ENCODE measurements at regions not wholly inside any gene's neighbourhood (a gene's known extent, or its start where the extent isn't known, plus 50 kb on each side); places are given as distances from the start of the nearest gene placed in this dataset.
A peak's percentile ranks its signal among the peaks of the same experiment; 100 is the strongest.

DNA sequence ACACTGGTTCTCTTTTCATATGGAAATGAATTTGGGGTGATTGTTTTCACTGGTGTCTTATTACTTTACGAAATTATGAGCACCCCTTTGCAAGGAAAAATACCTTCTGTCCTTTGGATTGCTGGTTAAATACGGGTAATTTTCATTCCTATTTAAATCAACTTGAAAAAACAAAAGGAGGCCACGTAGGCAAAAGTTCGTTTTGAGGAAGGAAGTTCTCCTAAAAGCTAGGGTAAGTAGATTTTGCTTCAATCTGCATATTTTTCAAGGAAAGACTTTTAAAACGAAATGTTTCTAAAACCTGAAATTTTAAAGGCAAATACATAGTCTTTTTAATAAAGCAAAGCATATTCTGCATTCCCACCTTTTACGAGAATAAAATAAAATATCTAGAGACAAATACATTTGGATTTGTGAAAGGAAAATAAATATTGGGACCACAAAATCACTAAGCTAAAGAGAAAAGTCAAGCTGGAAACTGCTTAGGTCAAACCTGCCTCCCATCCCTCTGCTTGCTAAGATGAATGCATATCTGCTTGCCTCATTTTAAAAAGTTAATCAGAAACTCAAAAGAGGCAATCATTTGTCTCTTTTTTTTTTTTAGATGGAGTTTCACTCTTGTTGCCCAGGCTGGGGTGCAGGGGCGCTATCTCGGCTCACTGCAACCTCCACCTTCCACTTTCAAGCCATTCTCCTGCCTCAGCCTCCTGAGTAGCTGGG is 70.9 kb upstream of the ETS2 start:
- DNase-seq (ENCODE audit: low read depth in 4 of 4, low spot score in 2 of 4), result no peak

DNA sequence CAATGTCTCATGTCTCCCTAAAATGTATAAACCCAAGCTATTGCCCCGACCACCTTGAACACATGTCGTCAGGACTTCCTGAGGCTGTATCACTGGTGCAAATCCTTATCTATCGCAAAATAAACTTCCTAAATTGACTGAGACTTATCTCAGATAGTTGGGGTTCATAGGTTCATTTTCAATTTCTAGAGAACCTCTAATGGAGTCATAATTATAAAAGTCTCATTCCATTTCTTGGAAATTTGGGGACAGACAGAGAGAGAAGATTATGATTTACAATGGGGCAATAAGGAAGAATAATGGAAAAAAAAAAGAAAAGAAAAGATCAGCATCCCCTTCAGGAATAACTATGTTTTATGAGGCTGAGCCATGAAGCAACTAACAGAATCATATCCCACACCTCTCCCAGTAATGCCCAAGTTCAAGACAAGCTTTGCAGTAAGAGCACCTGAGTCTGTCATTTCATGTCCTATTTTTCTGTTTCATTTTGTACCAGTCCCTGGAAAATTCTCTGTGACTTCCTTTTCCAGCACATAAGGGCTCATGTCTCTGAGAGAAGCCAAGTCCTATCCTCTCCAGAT is 70.0 kb upstream of the ETS2 start:
- DNase-seq (ENCODE audit: low read depth in 4 of 4, low spot score in 2 of 4), result no peak

DNA sequence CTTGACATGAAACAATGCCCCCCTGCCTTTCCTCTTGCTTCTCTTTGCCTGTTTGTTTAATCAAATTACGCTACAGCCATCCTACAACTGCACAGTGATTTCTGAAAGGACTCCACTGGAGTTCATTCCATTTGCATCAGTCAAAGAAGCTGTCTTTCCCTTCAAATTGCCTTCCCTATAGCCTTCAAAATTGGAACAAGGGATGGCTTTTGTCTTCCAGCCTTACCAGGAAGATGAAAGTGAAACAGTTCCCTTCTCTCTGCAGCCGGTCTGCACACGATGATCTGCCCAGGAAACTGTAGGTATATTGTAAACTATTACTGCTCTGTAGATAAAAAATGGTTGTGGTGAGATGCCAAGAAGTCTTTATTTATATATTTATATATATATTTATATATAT is 65.6 kb upstream of the ETS2 start:
- DNase-seq (ENCODE audit: low read depth in 4 of 4, low spot score in 2 of 4), result no peak

DNA sequence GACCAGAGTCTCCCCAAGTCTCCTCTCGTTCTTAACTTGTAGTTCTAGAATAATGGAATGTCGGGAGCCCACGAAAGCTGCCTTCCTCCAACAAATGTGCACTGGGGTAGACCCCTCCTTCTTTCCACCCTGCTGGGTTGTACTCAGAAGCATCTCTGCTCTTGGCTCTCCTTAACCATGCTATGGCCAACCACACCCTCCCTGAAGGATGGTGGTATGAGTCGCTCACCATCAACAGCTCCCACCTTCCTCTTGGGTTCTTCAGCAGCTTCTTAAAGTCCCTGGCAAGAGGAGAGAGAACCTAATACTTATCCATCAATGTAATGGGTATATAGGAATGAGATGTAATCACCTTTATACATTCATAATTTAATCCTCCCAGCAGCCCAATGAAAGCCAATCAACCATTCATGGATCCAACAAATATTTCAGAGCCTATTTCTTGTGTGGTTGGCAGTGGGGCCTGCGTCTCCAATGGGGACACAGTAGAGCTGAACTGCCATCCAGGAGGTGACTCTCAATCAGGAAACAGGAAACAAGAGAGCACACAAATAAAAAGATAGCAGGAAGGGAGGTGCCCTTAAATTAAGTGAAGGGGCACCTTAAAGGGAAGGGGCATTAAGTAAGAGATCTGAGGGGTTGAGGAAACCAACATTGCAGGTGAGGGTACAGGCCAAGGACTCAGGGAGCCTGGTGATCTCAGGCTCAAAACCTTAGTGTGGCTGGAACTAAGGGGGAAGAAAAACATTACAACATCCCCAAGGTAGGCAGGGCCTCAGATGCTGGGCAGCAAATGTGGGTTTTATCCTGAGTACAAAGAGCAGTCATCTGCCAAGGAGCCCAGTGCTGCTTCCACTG is 64.4 kb upstream of the ETS2 start:
- DNase-seq (ENCODE audit: low read depth in 4 of 4, low spot score in 2 of 4), result no peak

DNA sequence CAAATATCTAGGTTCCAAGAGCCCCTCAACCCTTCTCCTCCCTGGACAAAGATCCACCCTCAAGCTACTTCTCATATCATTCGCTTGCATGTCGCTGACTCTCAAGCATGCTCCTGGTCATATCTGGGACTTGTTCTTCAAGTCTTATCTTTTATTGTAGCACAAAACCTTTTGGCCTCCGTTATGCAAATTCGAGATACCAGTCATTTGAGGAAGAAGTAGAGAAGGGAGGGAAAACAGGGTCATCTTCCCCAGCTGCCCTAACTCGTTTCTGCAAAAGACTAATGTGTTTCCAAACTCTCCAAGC is 63.8 kb upstream of the ETS2 start:
- no peak for DNase-seq (ENCODE audit: low read depth in 4 of 4, low spot score in 2 of 4)

DNA sequence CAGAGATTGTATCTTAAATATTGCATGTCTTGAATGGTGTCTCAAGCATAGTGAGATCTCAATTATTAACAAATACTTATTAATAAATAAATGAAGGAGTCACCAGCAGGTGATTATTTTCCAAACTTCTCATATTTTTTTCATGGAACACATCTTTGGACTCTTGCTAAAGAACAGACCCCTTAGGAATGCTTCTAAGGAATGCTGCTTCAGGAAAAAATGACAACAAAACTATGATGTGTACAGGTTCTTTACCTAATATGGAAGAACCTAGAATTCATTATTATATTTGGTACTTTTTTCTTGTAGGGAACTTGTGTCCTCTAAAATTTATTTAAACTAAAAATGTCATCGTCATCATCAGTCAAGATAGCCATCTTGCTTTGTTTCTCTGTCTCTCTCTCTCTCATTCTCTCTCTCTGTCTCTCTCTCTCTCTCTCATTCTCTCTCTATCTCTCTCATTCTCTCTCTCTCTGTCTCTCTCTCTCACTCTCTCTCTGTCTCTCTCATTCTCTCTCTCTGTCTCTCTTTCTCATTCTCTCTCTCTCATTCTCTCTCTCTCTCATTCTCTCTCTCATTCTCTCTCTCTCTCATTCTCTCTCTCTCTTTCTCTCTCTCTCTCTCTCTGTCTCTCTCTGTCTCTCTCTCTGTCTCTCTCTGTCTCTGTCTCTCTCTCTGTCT is 63.0 kb upstream of the ETS2 start:
- no peak for DNase-seq (ENCODE audit: low read depth in 4 of 4, low spot score in 2 of 4)

DNA sequence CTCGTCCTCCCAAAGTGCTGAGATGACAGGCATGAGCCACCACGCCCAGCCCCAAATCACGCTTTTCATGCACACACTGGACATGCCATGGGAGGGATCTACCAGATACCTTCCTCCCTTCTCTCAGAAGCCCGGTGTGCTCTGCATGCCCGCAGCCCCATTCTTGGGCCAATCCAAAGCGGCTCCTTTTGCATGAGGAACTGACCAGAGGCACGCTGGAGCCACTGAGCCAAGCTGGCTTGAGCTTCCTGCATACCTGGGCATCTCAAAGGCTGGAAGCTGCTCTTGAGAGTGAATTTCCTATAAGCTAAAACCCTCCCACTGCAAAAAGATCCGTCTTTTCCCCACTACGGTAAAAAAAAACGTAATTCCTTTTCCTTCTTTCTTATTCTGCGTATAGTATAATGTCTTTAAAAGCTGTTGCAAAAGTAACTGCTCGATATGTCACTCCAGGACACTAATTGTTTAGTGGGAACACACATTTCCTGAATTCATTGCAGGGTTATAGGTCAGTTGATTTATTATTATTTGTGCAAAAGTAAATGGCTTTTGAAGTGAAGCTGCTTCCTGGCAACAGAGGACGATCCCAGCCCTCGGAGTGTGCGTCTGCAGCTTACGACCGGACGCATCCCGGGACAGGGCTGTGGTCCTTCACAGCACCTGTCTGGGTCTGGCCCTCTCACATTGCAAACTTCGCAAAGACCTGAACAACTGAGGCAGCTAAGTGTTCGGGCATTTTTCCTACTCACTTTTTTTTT is 61.8 kb upstream of the ETS2 start:
- peak in 1 of 4 donors; percentile 19 for DNase-seq (ENCODE audit: low read depth in 4 of 4, low spot score in 2 of 4)

DNA sequence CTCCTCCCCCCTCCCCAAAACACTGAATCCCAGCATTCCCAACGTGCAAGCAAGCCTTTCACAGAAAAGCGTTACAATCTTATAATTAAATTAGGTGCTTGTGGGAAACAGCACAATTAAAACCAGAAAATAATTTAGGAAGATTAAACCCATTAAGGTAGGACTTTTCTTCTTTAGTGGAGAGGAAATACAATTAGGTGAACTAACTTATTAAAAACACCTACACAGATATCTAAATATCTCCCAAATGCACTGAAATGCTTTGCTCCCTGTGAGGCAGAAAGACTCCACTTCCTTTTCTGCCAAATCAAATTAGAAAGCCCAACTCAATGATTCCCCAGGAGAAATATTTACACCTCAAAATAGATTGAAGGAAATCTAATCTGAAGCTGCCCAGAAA is 60.9 kb upstream of the ETS2 start:
- no peak for DNase-seq (ENCODE audit: low read depth in 4 of 4, low spot score in 2 of 4)

DNA sequence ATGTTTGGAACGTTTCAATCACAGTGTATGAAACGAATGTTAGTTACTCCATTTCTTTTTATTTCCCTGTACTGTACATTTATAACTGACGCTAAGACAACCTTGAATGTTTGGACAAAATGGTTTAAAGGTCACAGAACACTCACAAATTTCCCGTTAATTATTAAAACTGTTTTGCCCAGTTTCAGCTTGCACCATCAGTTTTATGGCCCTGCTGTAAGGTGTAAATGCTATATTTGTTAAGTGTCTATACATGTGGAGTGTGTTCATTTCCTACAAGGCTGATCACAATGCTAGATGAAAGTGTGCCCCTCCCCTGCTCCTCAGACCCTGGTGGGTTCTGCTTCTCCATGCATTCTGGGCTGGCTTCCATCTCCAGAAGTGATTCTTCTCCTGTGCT is 57.9 kb upstream of the ETS2 start:
- DNase-seq (ENCODE audit: low read depth in 4 of 4, low spot score in 2 of 4), result no peak

DNA sequence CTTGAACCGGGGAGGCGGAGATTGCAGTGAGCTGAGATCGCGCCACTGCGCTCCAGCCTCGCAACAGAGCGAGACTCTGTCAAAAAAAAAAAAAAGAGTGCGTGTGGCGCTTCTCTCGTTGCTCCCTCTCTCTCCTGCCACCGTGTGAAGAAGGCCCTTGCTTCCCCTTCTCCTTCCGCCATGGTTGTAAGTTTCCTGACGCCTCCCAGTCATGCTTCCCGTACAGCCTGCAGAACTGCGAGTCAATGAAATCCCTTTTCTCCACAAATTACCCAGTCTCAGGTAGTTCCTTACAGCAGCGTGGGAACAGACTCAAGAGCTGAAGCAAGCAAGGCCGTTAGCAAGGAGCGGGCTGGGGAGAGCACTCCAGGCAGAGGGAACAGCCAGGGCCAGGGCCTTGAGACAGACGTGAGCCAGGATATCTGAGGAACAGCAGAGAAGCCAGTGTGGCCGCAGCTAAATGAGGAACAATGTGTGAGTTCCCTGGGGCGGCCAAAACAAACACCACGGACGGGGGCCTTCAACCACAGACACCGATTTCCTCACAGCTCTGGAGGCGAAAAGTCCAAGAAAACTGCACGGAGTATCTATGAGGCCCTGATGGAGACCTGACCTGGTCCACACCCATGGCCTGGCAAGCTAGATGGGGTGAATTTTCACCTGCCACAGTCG is 54.2 kb upstream of the ETS2 start:
- DNase-seq (ENCODE audit: low read depth in 4 of 4, low spot score in 2 of 4), result no peak

DNA sequence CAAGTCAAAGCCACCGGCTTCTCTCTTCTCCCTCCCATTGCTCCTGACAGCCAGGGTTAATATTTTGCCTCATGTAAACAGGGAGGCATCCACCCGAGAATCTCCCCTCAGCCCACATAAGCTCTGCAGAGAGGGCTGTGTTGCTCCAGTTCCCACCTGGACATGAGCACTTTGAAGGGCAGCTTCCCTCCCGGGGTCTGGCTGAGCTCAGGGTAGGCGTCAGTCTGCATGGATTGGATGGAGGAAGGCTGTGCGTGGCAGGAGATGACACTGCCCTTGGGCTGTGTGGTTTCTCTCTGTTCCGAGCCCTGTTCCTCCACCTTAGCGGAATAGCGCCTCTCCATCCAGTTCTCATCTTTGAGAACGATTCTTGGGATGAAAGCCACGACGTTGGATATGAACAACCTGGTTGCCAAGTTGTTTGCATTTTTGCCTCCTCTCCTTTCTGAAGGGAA is 53.7 kb upstream of the ETS2 start:
- no peak for DNase-seq (ENCODE audit: low read depth in 4 of 4, low spot score in 2 of 4)

DNA sequence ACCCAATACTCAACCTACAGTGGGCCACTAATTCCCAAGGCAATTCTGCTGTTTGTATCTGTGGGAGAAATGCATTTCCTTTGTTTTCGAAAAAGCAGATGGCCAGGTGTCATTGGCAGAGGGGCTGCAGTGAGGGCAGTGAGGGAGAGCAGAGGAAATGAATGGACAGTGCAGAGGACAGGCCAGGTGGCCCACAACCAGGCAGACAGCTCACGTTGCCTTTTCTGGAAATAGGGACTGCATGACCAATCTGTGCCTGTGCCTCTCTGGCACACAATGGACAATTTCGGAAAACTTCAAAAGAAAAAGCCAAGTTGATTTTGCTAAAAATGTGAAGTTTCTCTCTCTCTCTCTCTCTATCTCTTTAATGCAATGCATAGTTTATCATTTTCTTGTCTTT is 52.6 kb upstream of the ETS2 start:
- DNase-seq (ENCODE audit: low read depth in 4 of 4, low spot score in 2 of 4), result no peak

DNA sequence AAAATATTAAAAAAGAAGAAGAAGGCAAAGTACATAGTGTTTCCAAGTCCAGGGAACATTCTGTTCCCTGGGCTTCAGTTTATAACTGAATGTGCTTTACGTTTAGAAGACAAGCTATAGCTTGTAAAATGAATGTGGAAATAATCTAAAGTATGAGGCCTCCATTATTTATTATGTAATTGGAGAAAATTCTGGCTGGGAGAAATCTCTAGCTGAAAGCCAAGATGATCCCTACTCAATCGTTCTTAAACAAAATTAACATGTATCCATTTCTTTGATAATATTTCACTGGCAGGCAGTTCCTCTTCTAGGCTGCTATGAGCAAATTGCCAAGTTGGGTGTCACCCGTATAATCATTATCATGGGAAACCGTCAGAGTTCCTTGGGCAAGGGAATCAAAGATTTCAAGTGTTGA is 52.2 kb upstream of the ETS2 start:
- DNase-seq (ENCODE audit: low read depth in 4 of 4, low spot score in 2 of 4), result no peak
